Tibial nerve (tissue), 4 donors: ENCODE measurements at regions not wholly inside any gene's neighbourhood (a gene's known extent, or its start where the extent isn't known, plus 50 kb on each side); places are given as distances from the start of the nearest gene placed in this dataset.

ENCODE experiments used
- EP300 ChIP-seq, 2 donors: sonication (generic); formaldehyde crosslinking; IDR thresholded peaks; one replicate each; pipeline ENCODE4 v1.6.1; 2017; ENCODE audit warnings: antibody characterized with exemption in 2 of 2, mild to moderate bottlenecking in 1 of 2
- POLR2A ChIP-seq, 2 donors: fragments of 450-650 bp; IDR thresholded peaks; one replicate each; pipeline ENCODE4 v1.6.1; 2017; ENCODE audit warnings: antibody characterized with exemption in 2 of 2, mild to moderate bottlenecking in 2 of 2, moderate library complexity in 2 of 2
- TF ChIP-seq, protein P1 (sequence below), 5 experiments: fragments of 200-600 bp in 3 of 5; fragments of 450-650 bp in 2 of 5; sonication (generic) in 3 of 5; IDR thresholded peaks; one replicate each; pipeline ENCODE4 v1.5.1; 2016 to 2019; ENCODE audit warnings: antibody characterized with exemption in 5 of 5, mild to moderate bottlenecking in 3 of 5, moderate library complexity in 2 of 5

DNA sequence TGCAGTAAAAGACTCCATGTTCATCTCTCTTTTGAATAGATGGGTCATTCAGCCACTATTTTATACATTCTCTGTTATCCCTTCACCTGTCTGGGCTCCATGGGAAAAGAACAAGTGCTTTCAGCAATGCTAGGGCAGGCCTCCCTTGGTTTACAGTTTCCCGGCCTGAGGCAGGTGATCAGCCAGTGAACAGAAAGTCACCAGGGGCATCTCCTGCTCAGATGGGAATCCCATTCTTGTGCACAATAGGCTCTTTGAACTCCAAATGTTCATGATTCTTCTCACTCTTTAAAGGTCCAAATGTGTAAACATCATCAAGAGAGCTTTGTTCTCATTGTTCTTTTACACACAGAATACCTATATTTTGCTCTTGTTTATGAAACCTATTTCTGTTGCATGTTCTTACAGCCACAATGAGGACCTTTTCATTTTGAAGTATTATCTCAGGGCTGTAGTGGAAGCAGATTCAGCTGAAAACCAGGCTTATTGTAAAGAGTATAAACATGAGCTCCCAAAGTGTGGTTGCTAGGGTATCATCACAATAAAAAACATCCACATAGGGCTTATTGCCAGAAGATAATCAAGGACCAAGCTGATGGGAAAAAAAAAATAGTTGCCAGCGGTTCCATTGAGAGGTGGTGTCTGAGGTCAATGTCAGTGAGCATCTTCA, 267.1 kb upstream of the SGK1 start:
- TF ChIP-seq, protein P1, sequence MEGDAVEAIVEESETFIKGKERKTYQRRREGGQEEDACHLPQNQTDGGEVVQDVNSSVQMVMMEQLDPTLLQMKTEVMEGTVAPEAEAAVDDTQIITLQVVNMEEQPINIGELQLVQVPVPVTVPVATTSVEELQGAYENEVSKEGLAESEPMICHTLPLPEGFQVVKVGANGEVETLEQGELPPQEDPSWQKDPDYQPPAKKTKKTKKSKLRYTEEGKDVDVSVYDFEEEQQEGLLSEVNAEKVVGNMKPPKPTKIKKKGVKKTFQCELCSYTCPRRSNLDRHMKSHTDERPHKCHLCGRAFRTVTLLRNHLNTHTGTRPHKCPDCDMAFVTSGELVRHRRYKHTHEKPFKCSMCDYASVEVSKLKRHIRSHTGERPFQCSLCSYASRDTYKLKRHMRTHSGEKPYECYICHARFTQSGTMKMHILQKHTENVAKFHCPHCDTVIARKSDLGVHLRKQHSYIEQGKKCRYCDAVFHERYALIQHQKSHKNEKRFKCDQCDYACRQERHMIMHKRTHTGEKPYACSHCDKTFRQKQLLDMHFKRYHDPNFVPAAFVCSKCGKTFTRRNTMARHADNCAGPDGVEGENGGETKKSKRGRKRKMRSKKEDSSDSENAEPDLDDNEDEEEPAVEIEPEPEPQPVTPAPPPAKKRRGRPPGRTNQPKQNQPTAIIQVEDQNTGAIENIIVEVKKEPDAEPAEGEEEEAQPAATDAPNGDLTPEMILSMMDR (IDR thresholded peaks at IDR 0.05) = no peak
- no peak for TF ChIP-seq EP300 (IDR thresholded peaks at IDR 0.05)
- TF ChIP-seq POLR2A (IDR thresholded peaks at IDR 0.05) = no peak
